HEK293 (cell line): ENCODE measurements at regions not wholly inside any gene's neighbourhood (a gene's known extent, or its start where the extent isn't known, plus 50 kb on each side); places are given as distances from the start of the nearest gene placed in this dataset.

Source experiments
- CTCF ChIA-PET: fragments of 350-600 bp; formaldehyde crosslinking; extraction: SDS; loops from one replicate; lab custom pipeline; 2021; ENCODE audit warnings: antibody characterized with exemption; lab: Yijun Ruan, JAX
- POLR2A ChIA-PET: fragments of 300-600 bp; formaldehyde crosslinking; extraction: SDS; loops from one replicate; lab custom pipeline; 2020; ENCODE audit warnings: antibody characterized with exemption, inconsistent platforms; lab: Yijun Ruan, JAX
- H3K27ac ChIP-seq: fragments of 200-500 bp; sonication (Bioruptor generic); 2 replicates; pipeline ENCODE4 v1.5.1; 2014; ENCODE audit warnings: low read depth, low read length, control low read depth, inconsistent platforms; ENCODE audit errors: extremely low read depth
- H3K36me3 ChIP-seq, 2 experiments: fragments of 200-500 bp in 1 of 2; sonication (Bioruptor generic) in 1 of 2; 1 replicate in 1 of 2; 2 replicates in 1 of 2; pipeline ENCODE4 v1.5.1; 2014 to 2017; ENCODE audit warnings: inconsistent platforms in 2 of 2, low read length in 2 of 2; ENCODE audit not compliant: control insufficient read depth in 2 of 2, insufficient read depth in 1 of 2
- H3K4me1 ChIP-seq: fragments of 200-500 bp; sonication (Bioruptor generic); 2 replicates; pipeline ENCODE4 v1.5.1; 2014; ENCODE audit warnings: mild to moderate bottlenecking, low read length, inconsistent platforms; ENCODE audit not compliant: control insufficient read depth, insufficient read depth
- H3K4me3 ChIP-seq: 2 replicates; pipeline ENCODE4 v1.5.1; 2011; ENCODE audit warnings: low read depth, mild to moderate bottlenecking, control low read depth, low read length, moderate library complexity
- H3K9me3 ChIP-seq: fragments of 200-500 bp; sonication (Bioruptor generic); 2 replicates; pipeline ENCODE4 v1.5.1; 2014; ENCODE audit warnings: low read depth, low read length, inconsistent platforms; ENCODE audit not compliant: control insufficient read depth, insufficient read depth
- GLIS2 ChIP-seq: fragments of 450-650 bp; formaldehyde crosslinking; IDR thresholded peaks from 2 replicates; pipeline ENCODE4 v1.5.1; 2016; ENCODE audit warnings: missing biosample characterization, missing genetic modification characterization
- HIC1 ChIP-seq: fragments of 450-650 bp; formaldehyde crosslinking; IDR thresholded peaks from 2 replicates; pipeline ENCODE4 v1.5.1; 2016; ENCODE audit warnings: missing biosample characterization, missing genetic modification characterization
- KLF1 ChIP-seq: fragments of 450-650 bp; formaldehyde crosslinking; IDR thresholded peaks from 2 replicates; pipeline ENCODE4 v1.5.1; 2016; ENCODE audit warnings: missing biosample characterization, missing genetic modification characterization
- MEIS1 ChIP-seq: sonication (generic); formaldehyde crosslinking; IDR thresholded peaks from 2 replicates; pipeline ENCODE4 v1.8.1; 2022; ENCODE audit warnings: missing genetic modification reagents, mild to moderate bottlenecking, borderline replicate concordance
- MZF1 ChIP-seq: fragments of 450-650 bp; formaldehyde crosslinking; IDR thresholded peaks from 2 replicates; pipeline ENCODE4 v1.5.1; 2017; ENCODE audit warnings: missing biosample characterization, missing genetic modification characterization, borderline replicate concordance
- PRDM4 ChIP-seq: fragments of 450-650 bp; formaldehyde crosslinking; IDR thresholded peaks from 2 replicates; pipeline ENCODE4 v1.5.1; 2017; ENCODE audit warnings: missing biosample characterization, missing genetic modification characterization
- SALL2 ChIP-seq: fragments of 450-650 bp; formaldehyde crosslinking; IDR thresholded peaks from 2 replicates; pipeline ENCODE4 v1.5.0; 2017; ENCODE audit warnings: missing biosample characterization, mild to moderate bottlenecking, missing genetic modification characterization, borderline replicate concordance
- WT1 ChIP-seq: fragments of 450-650 bp; formaldehyde crosslinking; IDR thresholded peaks from 2 replicates; pipeline ENCODE4 v1.5.1; 2016; ENCODE audit warnings: missing biosample characterization, missing genetic modification characterization
- ZNF146 ChIP-seq: fragments of 450-650 bp; formaldehyde crosslinking; IDR thresholded peaks from 2 replicates; pipeline ENCODE4 v1.5.1; 2016; ENCODE audit warnings: missing biosample characterization, missing genetic modification characterization
- ZNF184 ChIP-seq: fragments of 450-650 bp; IDR thresholded peaks from 2 replicates; pipeline ENCODE4 v1.5.1; 2018; ENCODE audit warnings: missing biosample characterization, mild to moderate bottlenecking, missing genetic modification characterization
- ZNF214 ChIP-seq: fragments of 450-650 bp; formaldehyde crosslinking; IDR thresholded peaks from 2 replicates; pipeline ENCODE4 v1.5.1; 2017; ENCODE audit warnings: missing biosample characterization, mild to moderate bottlenecking, missing genetic modification characterization, borderline replicate concordance
- ZNF223 ChIP-seq: fragments of 450-650 bp; formaldehyde crosslinking; IDR thresholded peaks from 2 replicates; pipeline ENCODE4 v1.5.1; 2016; ENCODE audit warnings: missing biosample characterization, missing genetic modification characterization
- ZNF518A ChIP-seq: fragments of 450-650 bp; formaldehyde crosslinking; conservative IDR thresholded peaks from 2 replicates; pipeline ENCODE4 v1.5.1; 2016; ENCODE audit warnings: low read depth, missing biosample characterization, missing genetic modification characterization
- ZNF580 ChIP-seq: fragments of 450-650 bp; formaldehyde crosslinking; IDR thresholded peaks from 2 replicates; pipeline ENCODE4 v1.5.1; 2016; ENCODE audit warnings: missing biosample characterization, missing genetic modification characterization
- ZNF654 ChIP-seq: fragments of 450-650 bp; formaldehyde crosslinking; IDR thresholded peaks from 2 replicates; pipeline ENCODE4 v1.5.1; 2016; ENCODE audit warnings: low read depth, missing biosample characterization, missing genetic modification characterization
- ZNF747 ChIP-seq: fragments of 450-650 bp; formaldehyde crosslinking; IDR thresholded peaks from 2 replicates; pipeline ENCODE4 v1.5.1; 2016; ENCODE audit warnings: missing biosample characterization, missing genetic modification characterization
- ZNF768 ChIP-seq: fragments of 450-650 bp; formaldehyde crosslinking; IDR thresholded peaks from 2 replicates; pipeline ENCODE4 v1.5.1; 2018; ENCODE audit warnings: missing biosample characterization, mild to moderate bottlenecking, missing genetic modification characterization
- ZNF777 ChIP-seq: fragments of 450-650 bp; formaldehyde crosslinking; IDR thresholded peaks from 2 replicates; pipeline ENCODE4 v1.5.1; 2017; ENCODE audit warnings: missing biosample characterization, missing genetic modification characterization, borderline replicate concordance
- ZNF785 ChIP-seq: fragments of 450-650 bp; formaldehyde crosslinking; IDR thresholded peaks from 2 replicates; pipeline ENCODE4 v1.5.1; 2016; ENCODE audit warnings: missing biosample characterization, missing genetic modification characterization
- ZNF791 ChIP-seq: fragments of 450-650 bp; formaldehyde crosslinking; IDR thresholded peaks from 2 replicates; pipeline ENCODE4 v1.5.1; 2016; ENCODE audit warnings: missing biosample characterization, missing genetic modification characterization
- ZNF843 ChIP-seq: fragments of 450-650 bp; formaldehyde crosslinking; IDR thresholded peaks from 2 replicates; pipeline ENCODE4 v1.5.1; 2016; ENCODE audit warnings: missing biosample characterization, missing genetic modification characterization

- H3K9me3 ChIP-seq, result no peaks in the 10 kb centered on the region
- no peak for TF ChIP-seq ZNF518A (tag by site-specific recombination)
- no peak for TF ChIP-seq ZNF214
- no peak for TF ChIP-seq ZNF580
- TF ChIP-seq ZNF777 (tag by site-specific recombination), result no peak
- no peak for TF ChIP-seq ZNF785 (tag by site-specific recombination)
- no peak for TF ChIP-seq PRDM4
- no peak for TF ChIP-seq ZNF843 (tag by site-specific recombination)
- TF ChIP-seq ZNF223 (tag by site-specific recombination), result no peak
- no peak for TF ChIP-seq ZNF791 (tag by site-specific recombination)
- no peak for TF ChIP-seq MEIS1 (CRISPR knock-in tag)
- TF ChIP-seq KLF1, result no peak
- TF ChIP-seq SALL2 (tag by site-specific recombination), result no peak
- TF ChIP-seq ZNF654 (tag by site-specific recombination), result no peak
- POLR2A ChIA-PET, result no interaction called here
- no peaks in the 10 kb centered on the region for H3K36me3 ChIP-seq
- H3K4me1 ChIP-seq, result no peaks in the 10 kb centered on the region
- CTCF ChIA-PET, result no interaction called here
- no peak overlapping the region for H3K27ac ChIP-seq
- no peak overlapping the region for H3K4me3 ChIP-seq
Measured at GRCh38 chr4:23631255-23631950, 258.4 kb downstream of the PPARGC1A start.

GRCh38 chr4:23630110-23630509, 259.7 kb downstream of the PPARGC1A start:
- no peaks in the 10 kb centered on the region for H3K9me3 ChIP-seq
- no peaks in the 10 kb centered on the region for H3K36me3 ChIP-seq
- POLR2A ChIA-PET, result no interaction called here
- CTCF ChIA-PET, result no interaction called here
- H3K4me1 ChIP-seq, result no peaks in the 10 kb centered on the region
- H3K27ac ChIP-seq, result no peak overlapping the region
- TF ChIP-seq MZF1, result no peak
- no peak for TF ChIP-seq GLIS2 (tag by site-specific recombination)
- no peak for TF ChIP-seq ZNF747 (tag by site-specific recombination)
- TF ChIP-seq ZNF146 (tag by site-specific recombination), result no peak
- TF ChIP-seq HIC1 (tag by site-specific recombination), result no peak
- TF ChIP-seq WT1, result no peak
- no peak for TF ChIP-seq ZNF184 (tag by site-specific recombination)
- no peak for TF ChIP-seq ZNF768
- no peak overlapping the region for H3K4me3 ChIP-seq
